Kidney capillary endothelial cell (primary cell): ENCODE measurements at regions not wholly inside any gene's neighbourhood (a gene's known extent, or its start where the extent isn't known, plus 50 kb on each side); places are given as distances from the start of the nearest gene placed in this dataset.
"Not testable (repeated sequence)": the region's sequence is repeated elsewhere in the genome, so short reads cannot be mapped to it uniquely, and the experiment has no call there.

ENCODE experiments used
- DNase-seq: peaks from one replicate; pipeline ENCODE4 v3.0.0-alpha.2; 2018; ENCODE audit warnings: low spot score

DNA sequence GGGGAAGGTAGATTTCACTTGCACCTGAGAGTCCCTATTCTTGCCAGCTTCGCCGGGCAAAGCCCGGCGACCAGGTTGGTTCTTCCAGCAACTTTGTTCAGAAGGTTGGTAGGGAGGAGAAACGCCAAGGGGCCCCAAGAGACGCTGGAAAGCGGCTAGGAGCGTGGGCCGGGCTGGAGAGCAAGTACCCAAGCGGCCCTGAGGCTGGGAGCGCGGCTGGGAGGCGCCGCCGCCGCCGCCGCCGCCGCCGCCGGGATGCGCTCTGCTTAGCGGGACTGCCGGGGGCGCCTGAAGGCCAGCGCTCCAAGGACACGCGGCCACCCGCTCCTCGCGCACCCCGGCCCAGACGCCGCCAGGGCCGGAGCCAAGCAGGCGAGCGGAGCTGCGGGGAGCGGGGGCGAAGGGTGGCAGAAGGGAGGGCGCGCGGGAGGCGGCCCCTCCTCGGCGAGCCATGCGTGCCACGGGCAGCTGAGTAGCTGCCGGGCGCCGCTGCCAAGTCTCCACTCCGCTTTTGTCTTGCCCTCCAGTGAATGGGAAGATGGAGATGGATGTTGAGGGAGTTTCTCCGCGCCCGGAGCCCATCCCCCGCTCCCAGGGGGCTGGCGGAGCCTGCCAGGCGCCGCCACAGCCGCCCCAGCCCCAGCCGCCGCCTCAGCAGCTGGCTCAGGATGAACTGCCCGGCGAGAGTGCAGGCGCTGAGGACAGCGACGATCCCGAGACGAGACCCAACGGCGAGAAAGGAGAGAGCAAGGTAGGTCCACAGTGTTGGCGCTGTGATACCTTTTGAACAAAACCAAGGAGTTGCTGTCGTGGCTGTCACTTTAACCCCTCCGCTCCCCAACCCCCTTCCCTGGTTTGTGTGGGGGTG is 227.4 kb upstream of the AZI2 start:
- peak; percentile 21 for DNase-seq

DNA sequence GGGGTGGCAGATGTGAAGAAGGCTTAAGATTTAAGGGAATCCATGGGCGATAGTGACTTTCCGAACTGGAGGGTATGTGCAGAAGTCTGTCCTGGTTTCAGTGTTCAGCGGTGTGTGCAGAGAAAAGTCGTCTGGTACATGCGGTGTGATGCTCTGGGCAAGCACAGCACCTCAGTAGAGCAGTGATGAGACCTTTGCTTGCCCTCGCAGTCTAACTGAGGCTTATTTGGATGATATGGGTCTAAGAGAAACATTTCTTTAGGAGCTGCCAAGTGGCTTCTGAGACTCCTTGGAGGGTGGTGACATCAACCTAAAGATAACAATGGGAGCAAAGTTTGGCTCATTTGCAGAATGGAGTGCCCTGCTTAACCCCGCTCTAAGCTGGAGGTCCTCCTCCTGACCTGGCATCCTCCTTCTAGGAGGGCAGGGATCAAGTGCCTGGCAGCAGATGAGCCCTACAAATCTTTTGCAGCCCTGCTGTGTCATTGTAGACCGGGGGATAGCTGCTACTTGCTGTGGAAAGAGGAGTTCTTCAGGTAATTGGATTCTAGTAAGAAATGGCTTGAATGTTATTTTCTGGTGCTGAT is 228.1 kb upstream of the AZI2 start:
- DNase-seq, result no peak

DNA sequence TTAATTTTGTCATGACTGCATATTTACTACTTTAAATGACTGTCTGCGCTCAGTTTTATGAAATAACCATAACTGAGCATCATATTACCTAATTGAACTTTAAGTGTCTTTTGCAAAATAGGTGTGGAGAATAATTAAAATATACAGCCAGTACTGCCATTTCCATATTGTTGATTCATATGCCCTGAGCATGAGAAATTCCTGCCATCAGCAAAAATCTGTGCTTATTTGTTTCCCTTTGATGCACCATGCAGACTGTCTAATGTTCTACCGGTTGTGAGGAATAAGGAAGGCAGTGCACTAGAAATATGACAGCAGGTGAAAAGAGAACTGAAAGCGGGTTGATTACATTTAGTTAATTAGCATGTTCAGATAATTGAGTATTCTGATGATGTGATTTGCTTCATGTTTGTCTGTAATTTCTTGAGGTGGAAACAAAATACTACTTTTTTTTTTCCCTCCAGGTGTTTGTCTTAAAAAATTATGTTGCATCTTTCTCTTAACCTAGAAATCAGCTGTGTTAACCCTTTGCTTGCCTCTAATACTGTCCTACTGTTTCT is 229.4 kb upstream of the AZI2 start:
- DNase-seq, result no peak

DNA sequence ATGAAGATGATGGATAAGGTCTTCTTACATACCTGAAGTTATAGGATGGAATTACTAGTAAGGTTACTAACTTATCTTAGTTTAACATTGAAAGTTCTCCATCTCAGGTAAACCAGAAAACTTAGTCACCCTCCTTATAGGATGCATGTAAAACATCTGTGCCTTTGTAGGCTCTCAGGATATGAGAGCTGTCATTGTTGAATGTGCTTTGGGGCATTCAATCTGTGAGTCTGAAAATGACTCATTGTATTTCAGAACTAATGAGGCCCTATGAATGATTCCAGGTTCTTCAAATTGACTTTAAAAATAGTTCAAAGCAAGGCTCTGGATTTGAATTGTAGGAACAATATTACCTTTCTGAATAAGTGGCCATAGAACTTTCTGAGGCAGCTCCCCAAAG is 237.7 kb upstream of the AZI2 start:
- DNase-seq, result no peak

DNA sequence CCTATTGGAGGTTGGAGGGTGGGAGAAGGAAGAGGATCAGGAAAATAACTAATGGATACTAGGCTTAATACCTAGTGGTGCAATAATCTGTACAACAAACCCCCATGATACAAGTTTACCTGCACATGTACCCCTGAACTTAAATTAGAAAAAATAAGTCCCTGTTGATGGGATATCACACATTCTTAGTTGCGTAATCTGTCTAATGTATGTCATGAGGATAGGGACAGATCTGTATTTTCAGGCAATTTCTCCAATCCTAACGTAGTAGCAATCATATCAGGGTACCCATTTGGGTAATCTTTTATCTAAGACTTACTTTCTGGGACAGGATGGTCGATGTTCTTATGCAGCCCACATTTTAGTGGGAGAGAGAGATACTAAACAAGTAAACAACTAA is 239.1 kb upstream of the AZI2 start:
- DNase-seq, result no peak

DNA sequence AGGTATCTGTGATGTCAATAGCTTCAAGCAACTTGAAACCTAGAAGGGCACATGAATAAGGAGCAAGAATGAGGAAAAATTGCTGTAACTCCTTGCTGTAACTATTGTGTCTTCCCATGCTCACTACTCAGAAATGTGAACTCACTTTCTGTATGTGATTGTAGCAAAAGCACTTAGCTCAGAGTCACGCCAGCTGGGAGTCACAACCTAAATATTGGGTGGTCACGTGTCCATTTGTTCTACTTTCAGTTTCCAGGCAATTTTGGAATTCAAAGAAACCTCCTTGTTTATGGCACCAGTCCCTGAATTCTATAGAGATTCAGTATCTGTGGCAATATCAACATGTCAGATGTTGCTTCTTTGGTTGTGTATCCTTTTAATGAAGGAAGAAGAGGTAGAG is 241.6 kb upstream of the AZI2 start:
- DNase-seq, result no peak

DNA sequence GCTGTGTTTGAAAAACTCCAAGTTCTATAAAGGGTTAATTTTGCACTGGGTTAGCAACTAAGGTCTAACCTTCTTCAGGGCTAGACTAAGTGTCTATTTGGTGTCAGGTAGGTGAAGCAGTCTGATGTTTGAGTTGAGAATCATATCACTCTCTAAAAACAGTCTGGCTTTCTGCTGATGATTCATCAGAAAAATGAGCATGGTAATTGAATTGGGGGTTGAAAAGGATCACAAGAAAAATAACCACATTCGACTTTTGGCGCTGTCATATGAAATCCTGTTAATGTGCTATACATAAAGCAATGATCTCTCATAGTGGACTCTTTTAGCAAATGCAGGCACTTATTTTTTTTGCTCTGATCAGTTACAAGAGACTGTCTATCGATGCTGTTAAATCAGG is 242.2 kb upstream of the AZI2 start:
- no peak for DNase-seq

DNA sequence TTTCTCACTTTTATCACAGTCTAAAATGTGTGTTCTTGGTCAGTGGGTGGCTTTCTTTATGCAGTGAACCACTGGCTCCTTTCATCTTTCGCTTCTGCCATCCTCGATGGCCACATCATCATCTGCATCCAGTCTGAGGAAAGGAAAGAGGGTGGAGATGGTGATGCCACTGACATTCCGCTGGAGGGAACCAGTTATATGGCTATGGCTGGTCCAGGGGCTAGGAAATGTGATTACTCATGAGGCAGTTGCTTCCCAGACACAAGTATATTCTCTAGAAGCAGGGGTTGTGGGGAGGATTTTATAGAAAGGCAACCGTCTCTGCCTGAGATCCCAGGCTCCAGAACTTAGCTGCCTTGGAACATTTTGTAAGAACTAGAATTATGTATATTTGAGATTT is 246.7 kb upstream of the AZI2 start:
- DNase-seq, result no peak

DNA sequence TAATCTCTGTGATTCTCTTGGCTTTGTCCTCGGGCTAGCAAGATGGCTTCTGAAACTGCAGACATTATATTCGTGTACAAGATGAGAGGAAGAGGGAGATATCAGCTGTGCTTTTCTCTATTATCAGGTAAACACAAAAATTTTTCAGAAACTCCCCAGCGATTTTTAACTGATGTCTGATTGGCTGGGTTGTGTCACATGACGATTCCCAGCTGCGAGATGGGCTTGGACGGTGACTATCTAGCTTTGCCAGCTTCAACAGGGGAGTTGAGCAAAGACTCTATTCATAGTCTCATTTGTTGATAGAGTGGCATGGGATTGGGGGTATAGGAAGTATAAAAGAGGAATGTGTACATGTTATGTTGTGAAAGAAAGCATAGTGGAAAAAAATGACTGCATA is 248.8 kb upstream of the AZI2 start:
- DNase-seq, result no peak

DNA sequence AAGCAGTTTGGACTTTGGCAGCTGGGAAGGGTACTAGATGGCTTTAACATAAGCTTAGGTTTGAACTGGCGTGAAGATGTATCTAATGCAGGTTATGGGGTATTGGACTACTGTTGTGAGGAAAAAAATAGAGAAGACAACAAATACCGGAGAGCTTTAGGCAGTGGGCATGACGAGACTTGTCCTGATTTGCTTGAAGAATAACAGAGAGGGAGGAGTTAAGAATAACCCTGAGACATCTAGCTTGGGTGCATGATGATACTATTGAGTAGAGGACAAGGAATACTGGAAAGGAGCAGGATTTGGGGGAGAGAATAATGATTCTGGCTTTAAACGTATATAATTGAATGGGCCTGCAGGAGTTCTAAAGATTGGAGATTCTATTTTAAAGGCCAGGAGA is 249.5 kb upstream of the AZI2 start:
- no peak for DNase-seq

DNA sequence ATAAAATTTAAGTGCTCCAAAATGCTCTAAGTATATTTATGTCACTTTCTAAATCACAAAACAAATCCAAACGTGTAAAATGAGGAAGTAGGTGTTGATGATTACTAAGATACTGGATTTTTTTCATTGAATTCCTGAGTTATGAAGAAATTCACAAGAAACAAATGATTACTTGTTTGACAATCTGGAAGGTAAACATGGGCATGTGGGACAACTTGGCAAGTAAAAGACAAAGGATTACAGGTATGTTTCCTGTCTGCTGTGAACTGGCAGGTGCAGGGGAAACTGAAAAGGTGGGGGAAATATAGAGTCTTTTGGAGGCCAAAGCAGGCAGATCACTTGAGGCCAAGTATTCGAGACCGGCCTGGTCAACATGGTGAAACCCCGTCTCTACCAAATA is 252.7 kb upstream of the AZI2 start:
- no peak for DNase-seq

DNA sequence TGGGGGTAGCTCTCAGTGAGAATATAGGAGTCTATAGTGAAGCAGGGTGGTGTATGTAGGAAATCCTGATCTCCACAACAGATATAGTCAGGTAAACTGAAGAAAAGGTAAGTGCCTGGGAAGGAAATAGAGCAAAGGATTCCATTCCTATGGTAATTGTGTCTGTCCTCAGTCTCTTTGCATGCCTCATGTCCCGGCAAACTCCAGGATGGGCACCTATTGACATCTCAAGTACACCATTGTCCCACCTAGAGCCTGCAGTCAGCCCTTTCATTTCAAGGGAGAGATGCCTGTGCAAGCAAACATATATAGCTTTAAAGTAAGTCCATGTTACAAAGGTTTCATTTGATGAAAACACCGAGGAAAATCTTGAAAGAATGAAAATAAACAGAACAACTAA is 257.7 kb upstream of the AZI2 start:
- no peak for DNase-seq

DNA sequence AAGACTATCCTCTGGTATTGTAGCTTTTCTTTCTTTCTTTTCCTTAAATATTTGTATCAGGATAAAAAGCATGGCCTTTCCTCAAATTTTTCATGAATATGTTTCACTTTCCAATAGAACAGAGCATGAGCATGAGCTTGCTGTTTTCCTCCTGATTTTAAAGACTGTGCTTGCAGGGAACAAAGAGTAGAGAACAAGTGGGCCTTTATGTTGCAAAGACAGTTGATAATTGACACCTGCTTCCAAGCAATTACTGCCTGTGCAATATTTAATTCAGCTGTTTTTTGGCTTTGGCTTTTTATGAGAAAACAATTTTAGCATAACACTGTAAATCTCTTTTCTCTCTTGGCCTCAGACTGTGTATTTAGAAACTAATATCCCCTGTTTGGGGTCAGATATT is 263.6 kb upstream of the AZI2 start:
- DNase-seq, result no peak

DNA sequence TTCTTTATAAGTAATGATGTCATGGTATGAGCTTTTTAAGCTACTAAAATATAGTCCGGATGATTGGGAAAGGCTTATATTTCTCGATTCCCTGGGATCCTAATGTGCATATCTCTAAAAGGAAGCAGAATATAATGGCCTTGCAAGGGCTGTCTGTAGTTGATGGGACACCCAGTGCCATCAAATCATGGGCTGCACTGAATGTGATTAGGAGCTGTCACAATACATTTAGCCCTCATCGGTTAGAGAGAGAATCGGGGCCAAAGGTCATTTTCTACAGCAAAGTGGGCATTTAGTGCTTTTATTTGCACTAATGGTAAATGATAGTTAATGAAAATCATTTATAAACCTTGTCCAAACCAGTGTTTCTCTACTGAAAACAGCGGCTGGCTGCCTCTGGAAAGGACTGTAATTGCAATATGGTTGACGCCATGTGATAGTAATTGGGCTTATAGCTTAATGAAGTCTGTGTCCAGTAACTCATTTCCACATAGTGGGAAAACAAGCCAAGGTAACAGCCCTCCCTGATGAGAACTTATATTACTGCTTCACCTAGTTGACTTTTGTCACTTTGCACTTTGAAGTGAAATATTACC is 265.0 kb upstream of the AZI2 start:
- no peak for DNase-seq

DNA sequence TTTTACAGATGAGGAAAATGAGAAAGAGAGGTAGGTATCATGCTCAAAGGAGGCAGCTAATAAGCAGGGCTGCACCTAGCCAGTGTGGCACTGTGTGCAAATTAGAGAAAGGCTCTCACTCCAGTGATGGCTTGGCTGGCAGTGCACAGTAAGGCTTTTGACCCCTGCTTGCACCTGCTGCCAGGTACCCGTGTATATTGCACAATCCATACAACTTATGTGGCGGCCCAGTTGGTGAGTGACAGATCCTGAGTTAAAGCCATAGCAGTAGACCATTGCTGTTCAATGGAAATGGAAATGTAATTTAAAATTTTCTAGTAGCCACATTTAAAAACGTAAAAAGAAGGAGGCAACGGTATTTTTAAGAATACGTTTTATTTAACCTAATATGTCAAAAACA is 266.4 kb upstream of the AZI2 start:
- DNase-seq, result no peak

DNA sequence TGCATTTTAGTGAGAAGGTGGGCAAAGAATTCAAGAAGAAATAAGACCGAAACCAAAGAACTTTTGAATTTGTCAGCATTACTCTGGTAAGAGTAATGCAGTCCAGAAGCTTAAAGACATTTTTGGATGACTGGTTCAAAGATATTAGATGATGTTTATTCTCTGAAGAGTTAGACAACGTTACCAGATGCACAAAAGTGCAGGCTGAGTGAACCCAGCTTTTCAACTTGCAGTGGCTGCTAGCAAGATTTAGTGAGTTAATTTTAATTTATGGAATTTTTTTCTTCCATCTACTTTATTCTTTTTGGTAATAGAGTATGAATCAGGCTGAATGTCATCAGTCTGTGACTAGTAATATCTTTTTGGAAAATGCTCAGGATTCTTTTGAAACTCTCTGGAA is 267.3 kb upstream of the AZI2 start:
- DNase-seq, result no peak

DNA sequence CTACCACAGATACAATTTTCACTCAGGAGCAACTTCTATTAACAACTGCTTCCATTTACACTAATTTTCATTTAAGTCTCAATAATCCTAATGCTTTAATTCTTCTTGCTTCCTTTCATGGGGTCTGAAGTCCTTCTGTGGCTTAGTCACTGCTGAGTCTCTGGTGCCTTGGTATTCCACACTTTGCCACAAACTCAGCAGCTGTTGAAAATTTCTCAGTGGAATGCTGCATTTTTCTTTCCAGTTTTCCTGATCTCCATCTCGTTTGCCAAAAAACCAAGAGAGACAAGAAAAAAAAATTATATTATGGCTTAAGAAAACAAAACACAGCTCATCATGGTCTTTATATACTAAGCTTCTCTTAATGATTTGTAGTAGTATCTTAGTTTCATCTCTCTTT is 269.2 kb upstream of the AZI2 start:
- DNase-seq, result no peak

DNA sequence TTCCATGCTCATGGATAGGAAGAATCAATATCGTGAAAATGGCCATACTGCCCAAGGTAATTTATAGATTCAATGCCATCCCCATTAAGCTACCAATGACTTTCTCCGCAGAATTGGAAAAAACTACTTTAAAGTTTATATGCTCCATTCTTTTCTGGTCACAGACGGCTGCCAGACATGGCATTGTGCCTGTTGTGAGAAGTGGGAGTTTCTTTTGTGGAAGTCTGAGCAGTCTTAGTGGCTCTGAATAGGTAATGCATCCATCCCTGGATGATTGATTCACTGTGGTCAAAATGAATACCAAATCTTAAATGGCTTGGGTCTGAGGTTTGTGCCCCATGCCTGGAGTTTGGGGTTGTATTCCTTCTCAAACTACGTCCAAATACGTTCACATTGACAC is 274.5 kb upstream of the AZI2 start:
- DNase-seq, result no peak

DNA sequence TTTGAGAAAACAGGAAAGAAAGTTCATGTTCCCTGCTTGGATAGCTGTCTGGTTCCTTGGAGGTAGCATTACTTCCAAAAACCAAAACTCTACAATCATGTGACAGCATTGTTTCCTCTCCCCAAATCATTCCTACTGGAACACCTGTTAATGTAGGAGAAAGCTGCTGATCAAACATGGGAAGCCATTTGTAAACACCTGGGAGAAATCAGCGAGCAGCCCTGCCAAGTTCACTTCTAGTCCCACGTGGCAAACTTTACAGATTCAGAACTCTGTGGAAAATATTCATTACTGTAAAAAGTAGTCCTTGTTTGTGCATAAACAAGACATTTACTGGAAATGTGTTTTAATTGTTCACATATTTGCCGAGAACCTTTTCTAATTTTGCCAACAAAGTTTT is 275.5 kb upstream of the AZI2 start:
- no peak for DNase-seq

DNA sequence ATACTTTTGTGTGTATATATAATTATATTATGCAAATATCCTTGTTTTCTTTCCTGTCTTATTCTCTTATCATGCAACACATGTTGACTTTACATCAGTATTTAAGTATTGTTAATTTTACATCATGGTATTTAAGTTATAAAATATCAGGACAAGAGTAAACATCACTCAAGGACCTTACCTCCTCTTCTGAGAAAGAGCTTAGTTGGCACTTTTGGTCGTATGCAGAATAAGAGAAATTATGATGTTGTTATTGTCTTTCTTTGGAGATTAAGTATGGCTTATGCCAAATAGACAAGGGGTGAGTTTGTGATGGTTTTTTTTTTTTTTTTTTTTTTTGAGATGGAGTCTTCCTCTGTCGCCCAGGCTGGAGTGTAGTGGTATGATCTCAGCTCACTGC is 279.2 kb upstream of the AZI2 start:
- DNase-seq, result not testable (repeated sequence)

DNA sequence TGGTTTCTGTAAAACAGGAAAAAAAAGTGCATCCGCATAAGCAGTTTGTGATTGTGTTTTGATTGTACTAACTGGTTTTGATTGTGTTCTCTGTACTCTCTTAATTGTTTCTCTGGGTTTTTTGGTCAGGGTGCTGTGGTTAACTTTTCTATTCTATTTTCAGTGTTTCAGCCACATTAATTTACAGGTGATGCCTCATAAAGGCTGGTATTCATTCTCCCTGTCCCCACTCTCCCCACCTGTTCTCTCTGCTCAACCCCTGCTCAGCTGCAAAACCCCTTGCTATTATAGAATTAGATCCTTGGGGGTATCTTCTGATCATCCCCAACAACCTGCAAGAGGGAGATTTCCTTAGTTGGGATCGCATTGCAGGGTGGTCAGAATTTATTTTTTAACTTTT is 285.4 kb upstream of the AZI2 start:
- no peak for DNase-seq

DNA sequence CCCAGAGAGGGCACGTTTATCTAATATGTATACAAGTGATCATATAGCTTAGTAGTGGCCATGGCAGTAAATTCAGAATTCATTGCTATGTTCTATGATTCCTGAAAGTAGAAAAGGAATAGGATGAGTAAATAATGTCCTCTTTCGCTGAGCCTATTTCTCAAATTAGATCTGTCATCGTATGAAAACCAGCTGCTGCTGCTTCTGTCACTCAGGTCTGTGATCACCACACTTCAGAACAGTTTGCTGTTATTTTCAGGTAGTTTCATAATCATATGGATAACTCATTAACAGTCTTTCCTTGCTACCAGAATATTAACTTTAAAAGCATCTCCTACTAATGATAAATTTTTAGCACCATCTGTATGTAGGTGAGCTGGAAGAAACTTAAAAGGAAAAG is 289.1 kb upstream of the AZI2 start:
- DNase-seq, result no peak

DNA sequence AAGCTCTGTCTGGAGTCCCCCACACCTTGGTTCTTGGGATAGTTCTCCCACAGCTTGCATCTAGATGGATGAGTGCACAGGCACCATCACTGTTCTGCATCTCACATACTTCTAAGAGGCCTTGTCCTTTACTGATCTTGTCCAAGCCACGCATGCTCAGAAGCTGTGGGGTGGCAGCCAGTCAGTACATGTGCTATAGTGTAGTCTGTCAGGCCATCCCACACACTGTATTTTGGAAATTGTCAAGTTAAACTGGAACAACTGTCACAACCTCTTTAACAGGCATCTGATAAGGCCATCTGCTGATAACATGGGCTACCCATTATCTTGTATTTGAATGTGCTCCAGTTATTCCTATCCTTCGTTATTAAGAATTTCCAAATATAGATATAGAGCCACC is 296.5 kb upstream of the AZI2 start:
- DNase-seq, result no peak
